ENCODE measurements at regions not wholly inside any gene's neighbourhood (a gene's known extent, or its start where the extent isn't known, plus 50 kb on each side); places are given as distances from the start of the nearest gene placed in this dataset.

GRCh38 chr4:14631806-14632440, 370.4 kb upstream of the CPEB2 start:
- TF ChIP-seq, protein P1, sequence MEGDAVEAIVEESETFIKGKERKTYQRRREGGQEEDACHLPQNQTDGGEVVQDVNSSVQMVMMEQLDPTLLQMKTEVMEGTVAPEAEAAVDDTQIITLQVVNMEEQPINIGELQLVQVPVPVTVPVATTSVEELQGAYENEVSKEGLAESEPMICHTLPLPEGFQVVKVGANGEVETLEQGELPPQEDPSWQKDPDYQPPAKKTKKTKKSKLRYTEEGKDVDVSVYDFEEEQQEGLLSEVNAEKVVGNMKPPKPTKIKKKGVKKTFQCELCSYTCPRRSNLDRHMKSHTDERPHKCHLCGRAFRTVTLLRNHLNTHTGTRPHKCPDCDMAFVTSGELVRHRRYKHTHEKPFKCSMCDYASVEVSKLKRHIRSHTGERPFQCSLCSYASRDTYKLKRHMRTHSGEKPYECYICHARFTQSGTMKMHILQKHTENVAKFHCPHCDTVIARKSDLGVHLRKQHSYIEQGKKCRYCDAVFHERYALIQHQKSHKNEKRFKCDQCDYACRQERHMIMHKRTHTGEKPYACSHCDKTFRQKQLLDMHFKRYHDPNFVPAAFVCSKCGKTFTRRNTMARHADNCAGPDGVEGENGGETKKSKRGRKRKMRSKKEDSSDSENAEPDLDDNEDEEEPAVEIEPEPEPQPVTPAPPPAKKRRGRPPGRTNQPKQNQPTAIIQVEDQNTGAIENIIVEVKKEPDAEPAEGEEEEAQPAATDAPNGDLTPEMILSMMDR (IDR thresholded peaks at IDR 0.05) = no peak
- no peak for TF ChIP-seq EP300 (IDR thresholded peaks at IDR 0.05)
- TF ChIP-seq POLR2AphosphoS5 (IDR thresholded peaks at IDR 0.05) = no peak
